ENCODE measurements at regions not wholly inside any gene's neighbourhood (a gene's known extent, or its start where the extent isn't known, plus 50 kb on each side); places are given as distances from the start of the nearest gene placed in this dataset.

DNA sequence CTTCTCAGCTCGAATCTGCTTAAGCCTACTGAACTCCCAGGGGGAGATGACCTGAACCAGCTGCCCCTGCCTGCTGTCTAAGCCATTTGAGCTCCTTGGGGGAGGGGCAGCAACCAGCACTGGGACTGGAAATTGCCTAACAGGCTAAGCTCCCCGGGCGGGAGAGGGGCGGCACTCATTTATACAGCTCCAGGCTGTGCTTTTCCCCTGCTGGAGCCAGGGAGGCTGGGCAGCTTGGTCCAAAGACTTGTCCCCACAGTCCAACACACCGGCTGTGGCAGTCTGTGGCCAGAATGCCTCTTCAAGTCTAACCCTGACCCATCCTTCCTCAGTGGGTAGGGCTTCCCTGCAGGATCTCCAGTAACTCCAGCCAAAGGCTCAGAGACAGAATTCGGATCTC lies 1241.5 kb downstream of the ROBO2 start:
- H3K4me3 Mint-ChIP-seq = no peak overlapping the region
- no peaks in the 10 kb centered on the region for H3K36me3 Mint-ChIP-seq
- H3K27me3 Mint-ChIP-seq (ENCODE audit: low read depth) = no peaks in the 10 kb centered on the region
- H3K27ac Mint-ChIP-seq = no peak overlapping the region
- H3K4me1 Mint-ChIP-seq = peaks cover 8% of the 10 kb centered on the region
- peaks cover 14% of the 10 kb centered on the region for H3K9me3 Mint-ChIP-seq
- TF ChIP-seq CTCF (IDR thresholded peaks at IDR 0.05; ENCODE audit: unreplicated experiment) = no peak
- no peak for DNase-seq (ENCODE audit: low spot score in 2 of 2, unreplicated experiment in 2 of 2)

- DNase-seq (ENCODE audit: low spot score in 2 of 2, unreplicated experiment in 2 of 2) = no peak
- no peaks in the 10 kb centered on the region for H3K36me3 Mint-ChIP-seq
- H3K4me1 Mint-ChIP-seq = peaks cover 13% of the 10 kb centered on the region
- no peaks in the 10 kb centered on the region for H3K27me3 Mint-ChIP-seq (ENCODE audit: low read depth)
- no peak overlapping the region for H3K27ac Mint-ChIP-seq
- peaks cover 14% of the 10 kb centered on the region for H3K9me3 Mint-ChIP-seq
- TF ChIP-seq CTCF (IDR thresholded peaks at IDR 0.05; ENCODE audit: unreplicated experiment) = no peak
- no peak overlapping the region for H3K4me3 Mint-ChIP-seq
Measured at GRCh38 chr3:78283994-78284393, 1244.1 kb downstream of the ROBO2 start.

DNA sequence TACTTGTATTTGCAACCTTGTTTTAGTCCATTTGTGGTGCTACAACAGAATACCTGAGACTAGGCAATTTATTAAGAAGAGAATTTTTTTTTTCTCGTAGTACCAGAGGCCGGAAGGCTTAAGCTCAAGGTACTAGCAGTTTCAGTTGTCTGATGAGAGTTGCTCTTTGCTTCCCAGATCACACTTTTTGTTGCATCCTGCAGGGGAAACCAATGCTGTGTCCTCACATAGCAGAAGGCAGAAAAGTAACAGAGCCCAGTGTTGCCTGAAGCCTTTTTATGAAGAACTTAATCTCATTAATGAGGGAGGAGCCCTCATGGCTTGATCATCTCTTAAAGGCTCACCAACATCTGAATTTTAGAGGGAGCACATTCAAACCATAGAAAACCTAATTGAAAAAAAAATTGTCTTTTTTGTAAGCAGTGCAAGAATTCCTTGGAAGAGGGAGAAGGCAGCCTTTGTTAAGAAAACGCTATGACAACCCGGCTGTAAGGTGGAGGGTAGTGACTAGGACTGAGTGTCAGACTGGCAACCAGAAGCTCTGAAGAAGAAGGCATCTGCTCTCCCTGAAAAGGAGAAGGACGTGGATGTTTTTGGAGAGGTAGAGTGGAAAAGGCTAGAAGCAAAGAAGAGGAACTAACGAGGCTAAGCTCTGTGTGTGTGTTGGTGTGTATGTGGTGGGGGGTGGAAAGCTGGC lies 1245.3 kb downstream of the ROBO2 start:
- no peak for DNase-seq (ENCODE audit: low spot score in 2 of 2, unreplicated experiment in 2 of 2)
- peaks cover 14% of the 10 kb centered on the region for H3K9me3 Mint-ChIP-seq
- no peaks in the 10 kb centered on the region for H3K36me3 Mint-ChIP-seq
- H3K4me3 Mint-ChIP-seq = no peak overlapping the region
- no peaks in the 10 kb centered on the region for H3K27me3 Mint-ChIP-seq (ENCODE audit: low read depth)
- peaks cover 13% of the 10 kb centered on the region for H3K4me1 Mint-ChIP-seq
- no peak for TF ChIP-seq CTCF (IDR thresholded peaks at IDR 0.05; ENCODE audit: unreplicated experiment)
- H3K27ac Mint-ChIP-seq = no peak overlapping the region

GRCh38 chr3:78287085-78287484 lies 1247.2 kb downstream of the ROBO2 start:
- Mint-ChIP-seq H3K27me3 (ENCODE audit: low read depth) (no peaks in the 10 kb centered on the region), H3K27ac (no peak overlapping the region), H3K36me3 (no peaks in the 10 kb centered on the region), H3K4me1 (peaks cover 11% of the 10 kb centered on the region), H3K9me3 (peaks cover 6% of the 10 kb centered on the region), H3K4me3 (no peak overlapping the region)
- no peak for TF ChIP-seq CTCF (IDR thresholded peaks at IDR 0.05; ENCODE audit: unreplicated experiment)
- DNase-seq (ENCODE audit: low spot score in 2 of 2, unreplicated experiment in 2 of 2) = no peak

- H3K4me3 Mint-ChIP-seq = no peak overlapping the region
- no peak for TF ChIP-seq CTCF (IDR thresholded peaks at IDR 0.05; ENCODE audit: unreplicated experiment)
- H3K36me3 Mint-ChIP-seq = no peaks in the 10 kb centered on the region
- no peak overlapping the region for H3K27ac Mint-ChIP-seq
- no peak for DNase-seq (ENCODE audit: low spot score in 2 of 2, unreplicated experiment in 2 of 2)
- H3K9me3 Mint-ChIP-seq = peaks cover 5% of the 10 kb centered on the region
- H3K27me3 Mint-ChIP-seq (ENCODE audit: low read depth) = no peaks in the 10 kb centered on the region
- H3K4me1 Mint-ChIP-seq = no peaks in the 10 kb centered on the region
Measured at GRCh38 chr3:78293284-78293683, 1253.4 kb downstream of the ROBO2 start.

GRCh38 chr3:78304115-78304514 lies 1264.2 kb downstream of the ROBO2 start:
- no peaks in the 10 kb centered on the region for H3K4me1 Mint-ChIP-seq

More at GRCh38 chr3:78304115-78304514, 1264.2 kb downstream of the ROBO2 start:
- no peak overlapping the region for H3K27ac Mint-ChIP-seq
- no peak for TF ChIP-seq CTCF (IDR thresholded peaks at IDR 0.05; ENCODE audit: unreplicated experiment)
- H3K4me3 Mint-ChIP-seq = no peak overlapping the region
- peaks cover 21% of the 10 kb centered on the region for H3K9me3 Mint-ChIP-seq
- no peaks in the 10 kb centered on the region for H3K36me3 Mint-ChIP-seq
- H3K27me3 Mint-ChIP-seq (ENCODE audit: low read depth) = no peaks in the 10 kb centered on the region
- no peak for DNase-seq (ENCODE audit: low spot score in 2 of 2, unreplicated experiment in 2 of 2)

Data from mesothelial cell of epicardium (in vitro differentiated cells).